NB4 (cell line): ENCODE measurements at regions not wholly inside any gene's neighbourhood (a gene's known extent, or its start where the extent isn't known, plus 50 kb on each side); places are given as distances from the start of the nearest gene placed in this dataset.

Experiments
- CTCF ChIP-seq: IDR thresholded peaks from one replicate; pipeline ENCODE4 v1.5.1; 2012; ENCODE audit warnings: low read depth, low read length
- MAX ChIP-seq: IDR thresholded peaks from 2 replicates; pipeline ENCODE4 v1.6.1; 2011; ENCODE audit warnings: low read depth, low read length
- POLR2A ChIP-seq: IDR thresholded peaks from 2 replicates; pipeline ENCODE4 v1.6.1; 2011; ENCODE audit warnings: mild to moderate bottlenecking; ENCODE audit not compliant: insufficient read length; ENCODE audit errors: extremely low read depth

DNA sequence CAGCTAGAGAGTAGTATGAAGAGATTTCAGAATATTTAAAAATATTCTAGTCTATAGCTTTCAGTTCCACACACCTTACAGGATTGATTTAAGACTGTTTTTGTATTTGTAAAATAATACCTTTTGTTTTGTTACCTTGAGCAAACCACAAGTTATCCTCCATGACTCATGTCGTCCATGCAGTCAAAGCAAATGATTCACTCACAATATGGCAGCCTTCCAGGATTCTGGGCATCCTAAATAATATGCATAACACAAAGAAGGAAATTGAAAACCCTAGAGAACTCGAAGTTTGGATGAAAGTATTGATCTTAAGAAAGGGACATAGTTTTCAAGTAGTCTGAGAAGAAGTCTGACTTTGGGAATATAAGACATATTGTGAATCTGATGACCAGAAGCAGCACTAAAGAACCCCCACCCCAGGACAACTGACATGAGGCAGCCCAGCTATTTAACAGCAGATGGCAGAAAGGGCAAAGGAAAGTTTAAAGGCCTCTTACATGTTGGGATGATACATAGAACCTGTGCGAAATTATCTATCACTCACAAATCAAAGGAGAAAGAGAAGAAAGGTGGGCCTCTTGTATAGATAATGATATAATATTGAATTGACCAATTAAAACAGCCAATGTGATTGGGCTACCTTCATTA, 857.9 kb downstream of the BRINP3 start:
- TF ChIP-seq POLR2A (no peak), CTCF (no peak), MAX (no peak)
